Endothelial cell of umbilical vein (primary cell): ENCODE measurements at regions not wholly inside any gene's neighbourhood (a gene's known extent, or its start where the extent isn't known, plus 50 kb on each side); places are given as distances from the start of the nearest gene placed in this dataset.

Experiments used
- BruUV-seq: library from RNA; stranded (reverse); fragments of 400-500 nt; replicated peaks from 2 replicates; lab custom pipeline; 2021; lab: Mats Ljungman, UMichigan
- CTCF ChIA-PET: fragments of 300-600, 350-600 bp; sonication (Branson Sonifier 250); formaldehyde crosslinking; loops from one replicate; lab custom pipeline; 2021; ENCODE audit warnings: antibody characterized with exemption, inconsistent platforms; lab: Charles Lee
- POLR2A ChIA-PET: fragments of 300-600, 350-600 bp; sonication (Branson Sonifier 250); formaldehyde crosslinking; loops from one replicate; lab custom pipeline; 2021; ENCODE audit warnings: antibody characterized with exemption, inconsistent platforms; lab: Charles Lee
- DNase-seq: peaks from one replicate; pipeline ENCODE4 v3.0.0-alpha.2; 2011; ENCODE audit warnings: low read depth, low spot score
- FAIRE-seq: peaks from 2 replicates; lab custom pipeline; 2011; peaks lifted over from hg19 to GRCh38; lab: Jason Lieb, UNC
- H2AFZ ChIP-seq: 2 replicates; pipeline ENCODE4 v1.6.0; 2012; ENCODE audit warnings: low read depth, low read length, control low read depth, inconsistent platforms
- H3K27ac ChIP-seq: 2 replicates; pipeline ENCODE4 v1.5.1; 2011; ENCODE audit warnings: low read depth, mild to moderate bottlenecking, control low read depth, low read length, moderate library complexity; ENCODE audit not compliant: insufficient read depth
- H3K27me3 ChIP-seq, 2 experiments: 2 replicates each; pipeline versions ENCODE4 v1.6.0 to v1.6.1; 2011; ENCODE audit warnings: low read length in 2 of 2, mixed read lengths in 1 of 2; ENCODE audit not compliant: control insufficient read depth in 2 of 2, insufficient read depth in 2 of 2
- H3K36me3 ChIP-seq, 2 experiments: 2 replicates in 1 of 2; 3 replicates in 1 of 2; pipeline ENCODE4 v1.5.1; 2011; ENCODE audit warnings: low read length in 2 of 2, mild to moderate bottlenecking in 1 of 2, moderate library complexity in 1 of 2; ENCODE audit not compliant: control insufficient read depth in 2 of 2, insufficient read depth in 2 of 2; ENCODE audit errors: extremely low read depth in 1 of 2
- H3K4me1 ChIP-seq: 3 replicates; pipeline ENCODE4 v1.5.1; 2011; ENCODE audit warnings: mild to moderate bottlenecking, low read length; ENCODE audit not compliant: control insufficient read depth, insufficient read depth; ENCODE audit errors: extremely low read depth
- H3K4me2 ChIP-seq: 2 replicates; pipeline ENCODE4 v1.6.1; 2011; ENCODE audit warnings: low read length, control low read depth, mixed read lengths; ENCODE audit not compliant: insufficient read depth
- H3K4me3 ChIP-seq, 3 experiments: fragments of 200-600 bp in 1 of 3; sonication (generic), shearing (Covaris generic) in 1 of 3; replicated peaks in 1 of 3; 2 replicates each; pipeline ENCODE4 v1.5.1; 2011 to 2016; ENCODE audit warnings: control low read depth in 3 of 3, low read length in 3 of 3, mild to moderate bottlenecking in 2 of 3, inconsistent platforms in 1 of 3, low read depth in 1 of 3, moderate library complexity in 1 of 3; ENCODE audit not compliant: insufficient read depth in 1 of 3
- H3K79me2 ChIP-seq: 2 replicates; pipeline ENCODE4 v1.6.0; 2012; ENCODE audit warnings: low read length, inconsistent platforms; ENCODE audit not compliant: control insufficient read depth, insufficient read depth
- H3K9ac ChIP-seq: replicated peaks from 2 replicates; pipeline ENCODE3; 2011; ENCODE audit warnings: low read length, control low read depth; ENCODE audit not compliant: insufficient read depth; ENCODE audit errors: extremely low read depth
- H3K9me1 ChIP-seq: replicated peaks from 3 replicates; pipeline ENCODE4 v1.6.0; 2011; ENCODE audit warnings: mild to moderate bottlenecking, low read length; ENCODE audit not compliant: control insufficient read depth, insufficient read depth; ENCODE audit errors: extremely low read depth
- H3K9me3 ChIP-seq: replicated peaks from 2 replicates; pipeline ENCODE4 v1.5.1; 2012; ENCODE audit warnings: low read length, inconsistent platforms; ENCODE audit not compliant: control insufficient read depth, insufficient read depth
- H4K20me1 ChIP-seq: replicated peaks from 2 replicates; pipeline ENCODE3; 2011; ENCODE audit warnings: mild to moderate bottlenecking, low read length; ENCODE audit not compliant: control insufficient read depth, insufficient read depth; ENCODE audit errors: extremely low read depth
- EZH2 ChIP-seq: IDR thresholded peaks from 2 replicates; pipeline ENCODE4 v1.6.1; 2012; ENCODE audit warnings: borderline replicate concordance, low read depth, mild to moderate bottlenecking, moderate library complexity, low read length, inconsistent platforms; ENCODE audit not compliant: severe bottlenecking
- FOS ChIP-seq: IDR thresholded peaks from 2 replicates; pipeline ENCODE4 v1.6.1; 2011; ENCODE audit warnings: mild to moderate bottlenecking, low read length, moderate library complexity, borderline replicate concordance; ENCODE audit not compliant: insufficient read depth
- GATA2 ChIP-seq: IDR thresholded peaks from 2 replicates; pipeline ENCODE4 v1.7.0; 2011; ENCODE audit warnings: low read depth, mild to moderate bottlenecking, moderate library complexity, mixed read lengths, low read length; ENCODE audit not compliant: insufficient read length, insufficient read depth
- JUN ChIP-seq: IDR thresholded peaks from 2 replicates; pipeline ENCODE4 v1.6.1; 2011; ENCODE audit warnings: borderline replicate concordance, low read depth; ENCODE audit not compliant: insufficient read length, insufficient read depth
- MYC ChIP-seq: IDR thresholded peaks from one replicate; pipeline ENCODE4 v1.6.1; 2011; ENCODE audit warnings: mild to moderate bottlenecking, low read depth, low read length
- POLR2A ChIP-seq: IDR thresholded peaks from 2 replicates; pipeline ENCODE4 v1.6.1; 2012; ENCODE audit warnings: low read depth, mild to moderate bottlenecking, control low read depth, low read length
- POLR2AphosphoS5 ChIP-seq: IDR thresholded peaks from 2 replicates; pipeline ENCODE4 v1.6.1; 2012; ENCODE audit warnings: low read depth, mild to moderate bottlenecking, control low read depth, low read length, moderate library complexity; ENCODE audit not compliant: insufficient read depth
- dilution Hi-C: fragments of 300-500 bp; cut with MboI; formaldehyde crosslinking; loops from one replicate; pipeline ENCODE4 v1.15.0; 2019; ENCODE audit warnings: low sequenced_read_pairs; ENCODE audit not compliant: extremely low pct_ligation_motif_present
- intact Hi-C: fragments of 100-400 bp; cut with micrococcal nuclease; formaldehyde crosslinking; loops from one replicate; pipeline ENCODE4 v1.10.0; 2022
- TF ChIP-seq, protein P1 (sequence below), 2 donors: IDR thresholded peaks; 1 replicate in 1 of 2; 2 replicates in 1 of 2; pipeline ENCODE4 v1.5.1; 2011; ENCODE audit warnings: low read length in 2 of 2, mild to moderate bottlenecking in 2 of 2, moderate library complexity in 2 of 2, control low read depth in 1 of 2, inconsistent platforms in 1 of 2, low read depth in 1 of 2; ENCODE audit not compliant: insufficient read depth in 1 of 2; ENCODE audit errors: extremely low read depth in 1 of 2
- TF ChIP-seq, protein P2 (sequence below): IDR thresholded peaks from 2 replicates; pipeline ENCODE4 v1.6.1; 2011; ENCODE audit not compliant: insufficient read depth, insufficient read length

DNA sequence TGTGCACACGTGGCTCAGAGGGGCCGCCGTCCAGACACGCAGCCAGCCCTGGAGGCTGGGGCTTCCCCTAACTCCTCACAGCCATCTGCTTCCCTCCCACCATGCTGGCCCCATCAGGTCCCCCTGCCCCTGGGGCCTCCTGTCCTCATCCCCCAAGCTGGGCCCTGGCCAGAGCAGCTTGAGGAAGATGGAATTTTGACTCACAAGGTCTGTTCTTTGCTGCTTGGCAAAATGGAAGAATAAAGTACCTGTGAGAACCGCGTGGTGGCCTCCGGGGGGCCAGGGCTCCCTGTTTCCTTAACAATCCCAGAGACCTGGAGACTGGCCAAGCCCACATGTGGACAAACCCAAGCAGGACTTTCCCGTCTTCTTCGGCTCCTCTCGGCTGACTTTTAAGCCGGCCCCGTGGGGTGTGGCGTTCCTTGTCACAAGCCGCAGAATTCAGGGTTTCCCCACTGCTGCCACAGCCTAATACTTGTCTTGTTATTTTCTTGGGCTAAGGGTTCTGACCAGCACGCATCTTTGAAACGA lies 872.8 kb downstream of the BRD1 start:
- Histone ChIP-seq H3K9me3 (peaks cover 8% of the 10 kb centered on the region), H4K20me1 (no peaks in the 10 kb centered on the region), H3K27ac (no peak overlapping the region), H2AFZ (no peak overlapping the region), H3K9ac (no peak overlapping the region), H3K9me1 (no peaks in the 10 kb centered on the region), H3K4me3 (no peak overlapping the region), H3K4me1 (no peaks in the 10 kb centered on the region), H3K4me2 (no peak overlapping the region), H3K79me2 (no peaks in the 10 kb centered on the region), H3K27me3 (no peaks in the 10 kb centered on the region), H3K36me3 (no peaks in the 10 kb centered on the region)
- ChIA-PET POLR2A (no interaction called here), CTCF (no interaction called here)
- dilution Hi-C loops = no loop called here
- TF ChIP-seq, protein P1, sequence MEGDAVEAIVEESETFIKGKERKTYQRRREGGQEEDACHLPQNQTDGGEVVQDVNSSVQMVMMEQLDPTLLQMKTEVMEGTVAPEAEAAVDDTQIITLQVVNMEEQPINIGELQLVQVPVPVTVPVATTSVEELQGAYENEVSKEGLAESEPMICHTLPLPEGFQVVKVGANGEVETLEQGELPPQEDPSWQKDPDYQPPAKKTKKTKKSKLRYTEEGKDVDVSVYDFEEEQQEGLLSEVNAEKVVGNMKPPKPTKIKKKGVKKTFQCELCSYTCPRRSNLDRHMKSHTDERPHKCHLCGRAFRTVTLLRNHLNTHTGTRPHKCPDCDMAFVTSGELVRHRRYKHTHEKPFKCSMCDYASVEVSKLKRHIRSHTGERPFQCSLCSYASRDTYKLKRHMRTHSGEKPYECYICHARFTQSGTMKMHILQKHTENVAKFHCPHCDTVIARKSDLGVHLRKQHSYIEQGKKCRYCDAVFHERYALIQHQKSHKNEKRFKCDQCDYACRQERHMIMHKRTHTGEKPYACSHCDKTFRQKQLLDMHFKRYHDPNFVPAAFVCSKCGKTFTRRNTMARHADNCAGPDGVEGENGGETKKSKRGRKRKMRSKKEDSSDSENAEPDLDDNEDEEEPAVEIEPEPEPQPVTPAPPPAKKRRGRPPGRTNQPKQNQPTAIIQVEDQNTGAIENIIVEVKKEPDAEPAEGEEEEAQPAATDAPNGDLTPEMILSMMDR (IDR thresholded peaks at IDR 0.05; ENCODE audit: extremely low read depth in 1 of 2, insufficient read depth in 1 of 2, low read depth in 1 of 2, low read length in 2 of 2) = no peak
- TF ChIP-seq, protein P2, sequence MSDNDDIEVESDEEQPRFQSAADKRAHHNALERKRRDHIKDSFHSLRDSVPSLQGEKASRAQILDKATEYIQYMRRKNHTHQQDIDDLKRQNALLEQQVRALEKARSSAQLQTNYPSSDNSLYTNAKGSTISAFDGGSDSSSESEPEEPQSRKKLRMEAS = no peak
- TF ChIP-seq FOS = no peak
- TF ChIP-seq GATA2 = no peak
- no peak for TF ChIP-seq MYC
- no peak for TF ChIP-seq EZH2
- no peak for TF ChIP-seq POLR2AphosphoS5
- TF ChIP-seq POLR2A = no peak
- no peak for TF ChIP-seq JUN
- BruUV-seq = no TSS peak
- no peak for DNase-seq
- intact Hi-C loops = no loop called here
- FAIRE-seq = no peak
